ENCODE measurements at regions not wholly inside any gene's neighbourhood (a gene's known extent, or its start where the extent isn't known, plus 50 kb on each side); places are given as distances from the start of the nearest gene placed in this dataset.

GRCh38 chr4:186920992-186921391 is 197.3 kb upstream of the FAT1 start:
- H3K27me3 ChIP-seq (ENCODE audit: control insufficient read depth, extremely low read depth, insufficient read depth, low read length) = no peaks in the 10 kb centered on the region
- peak overlapping the region; percentile 60 for H2AFZ ChIP-seq (ENCODE audit: control insufficient read depth, low read length)
- DNase-seq (ENCODE audit: low read depth, low spot score) (no peak), FAIRE-seq (peak; percentile 48)
- H3K36me3 ChIP-seq (ENCODE audit: control insufficient read depth in 2 of 2, extremely low read depth in 1 of 2, insufficient read depth in 2 of 2, low read length in 2 of 2) = no peaks in the 10 kb centered on the region
- H3K79me2 ChIP-seq (ENCODE audit: control insufficient read depth, insufficient read depth, low read length) = no peaks in the 10 kb centered on the region
- dilution Hi-C loops (cut with MboI; ENCODE audit: extremely low pct_ligation_motif_present, low sequenced_read_pairs) = no loop called here
- H3K27ac ChIP-seq (ENCODE audit: control insufficient read depth, insufficient read depth, low read length) = peak overlapping the region; percentile 95
- H3K9ac ChIP-seq (ENCODE audit: control insufficient read depth, extremely low read depth, insufficient read depth, low read length) = peak overlapping the region; percentile 57
- H3K4me1 ChIP-seq (ENCODE audit: control insufficient read depth, extremely low read depth, insufficient read depth, low read length) = peaks cover 26% of the 10 kb centered on the region
- TF ChIP-seq CTCF (optimal IDR thresholded peaks at IDR 0.05 in 1 of 3, IDR thresholded peaks at IDR 0.05 in 1 of 3, conservative IDR thresholded peaks at IDR 0.05 in 1 of 3; ENCODE audit: extremely low read depth in 1 of 3, insufficient read depth in 2 of 3, low read length in 3 of 3) (no peak), EZH2 (IDR thresholded peaks at IDR 0.05; ENCODE audit: low read length) (no peak)
- no peaks in the 10 kb centered on the region for H3K9me1 ChIP-seq (ENCODE audit: control insufficient read depth, extremely low read depth, insufficient read depth, low read length)
- H3K4me3 ChIP-seq (ENCODE audit: control insufficient read depth in 2 of 3, extremely low read depth in 1 of 3, insufficient read depth in 2 of 3, low read depth in 1 of 3, low read length in 3 of 3) = no peak overlapping the region
- H3K4me2 ChIP-seq (ENCODE audit: control insufficient read depth, extremely low read depth, insufficient read depth, low read depth, low read length) = peak overlapping the region; percentile 61
- no peaks in the 10 kb centered on the region for H3K9me3 ChIP-seq (ENCODE audit: control insufficient read depth, low read depth, low read length)
- H4K20me1 ChIP-seq (ENCODE audit: control insufficient read depth, extremely low read depth, insufficient read depth, low read length) = no peaks in the 10 kb centered on the region

GRCh38 chr4:186924723-186925122 is 201.1 kb upstream of the FAT1 start:
- Histone ChIP-seq H3K27me3 (ENCODE audit: control insufficient read depth, extremely low read depth, insufficient read depth, low read length) (no peaks in the 10 kb centered on the region), H3K9me3 (ENCODE audit: control insufficient read depth, low read depth, low read length) (no peaks in the 10 kb centered on the region), H3K4me2 (ENCODE audit: control insufficient read depth, extremely low read depth, insufficient read depth, low read depth, low read length) (no peak overlapping the region), H3K4me3 (ENCODE audit: control insufficient read depth in 2 of 3, extremely low read depth in 1 of 3, insufficient read depth in 2 of 3, low read depth in 1 of 3, low read length in 3 of 3) (no peak overlapping the region), H3K9ac (ENCODE audit: control insufficient read depth, extremely low read depth, insufficient read depth, low read length) (no peak overlapping the region), H4K20me1 (ENCODE audit: control insufficient read depth, extremely low read depth, insufficient read depth, low read length) (no peaks in the 10 kb centered on the region), H2AFZ (ENCODE audit: control insufficient read depth, low read length) (no peak overlapping the region), H3K4me1 (ENCODE audit: control insufficient read depth, extremely low read depth, insufficient read depth, low read length) (peaks cover 22% of the 10 kb centered on the region), H3K27ac (ENCODE audit: control insufficient read depth, insufficient read depth, low read length) (no peak overlapping the region), H3K36me3 (ENCODE audit: control insufficient read depth in 2 of 2, extremely low read depth in 1 of 2, insufficient read depth in 2 of 2, low read length in 2 of 2) (no peaks in the 10 kb centered on the region), H3K9me1 (ENCODE audit: control insufficient read depth, extremely low read depth, insufficient read depth, low read length) (no peaks in the 10 kb centered on the region), H3K79me2 (ENCODE audit: control insufficient read depth, insufficient read depth, low read length) (no peaks in the 10 kb centered on the region)
- no peak for FAIRE-seq
- no peak for DNase-seq (ENCODE audit: low read depth, low spot score)
- dilution Hi-C loops (cut with MboI; ENCODE audit: extremely low pct_ligation_motif_present, low sequenced_read_pairs) = no loop called here
- TF ChIP-seq EZH2 (IDR thresholded peaks at IDR 0.05; ENCODE audit: low read length) (no peak), CTCF (optimal IDR thresholded peaks at IDR 0.05 in 1 of 3, IDR thresholded peaks at IDR 0.05 in 1 of 3, conservative IDR thresholded peaks at IDR 0.05 in 1 of 3; ENCODE audit: extremely low read depth in 1 of 3, insufficient read depth in 2 of 3, low read length in 3 of 3) (no peak)
